ENCODE measurements at regions not wholly inside any gene's neighbourhood (a gene's known extent, or its start where the extent isn't known, plus 50 kb on each side); places are given as distances from the start of the nearest gene placed in this dataset.

DNA sequence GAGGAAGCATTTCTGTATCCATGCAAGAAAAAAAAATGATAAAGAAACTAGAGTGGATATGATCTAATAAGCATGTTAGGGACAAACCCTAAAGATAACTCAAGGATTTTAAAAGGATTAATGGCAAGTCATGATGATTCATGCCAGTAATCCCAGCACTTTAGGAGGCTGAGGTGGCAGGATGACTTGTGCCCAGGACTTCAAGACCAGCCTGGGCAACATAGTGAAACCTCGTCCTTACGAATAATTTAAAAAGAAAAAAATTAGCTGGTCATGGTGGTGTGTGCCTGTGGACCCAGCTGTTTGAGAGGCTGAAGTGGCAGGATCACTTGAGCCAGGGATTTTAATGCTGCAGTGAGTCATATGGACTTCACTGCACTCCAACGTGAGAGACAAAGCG, 145.5 kb upstream of the BLID start:
- no peaks in the 10 kb centered on the region for H3K9me3 ChIP-seq (ENCODE audit: low read depth, low read length)
- no peak overlapping the region for H3K9ac ChIP-seq (ENCODE audit: insufficient read length)
- DNase-seq (ENCODE audit: low read depth, low spot score) = no peak
- no peak overlapping the region for H3K4me3 ChIP-seq
- no peaks in the 10 kb centered on the region for H3K36me3 ChIP-seq (ENCODE audit: insufficient read depth, low read length)
- no peak for TF ChIP-seq FOXP2 (optimal IDR thresholded peaks at IDR 0.05; ENCODE audit: control extremely low read depth, extremely low read length, insufficient read depth)
- no peak for TF ChIP-seq EZH2 (IDR thresholded peaks at IDR 0.05)
- no peak for TF ChIP-seq POLR2AphosphoS5 (IDR thresholded peaks at IDR 0.05; ENCODE audit: borderline replicate concordance, low read depth, low read length)
- no peak overlapping the region for H3K27ac ChIP-seq

DNA sequence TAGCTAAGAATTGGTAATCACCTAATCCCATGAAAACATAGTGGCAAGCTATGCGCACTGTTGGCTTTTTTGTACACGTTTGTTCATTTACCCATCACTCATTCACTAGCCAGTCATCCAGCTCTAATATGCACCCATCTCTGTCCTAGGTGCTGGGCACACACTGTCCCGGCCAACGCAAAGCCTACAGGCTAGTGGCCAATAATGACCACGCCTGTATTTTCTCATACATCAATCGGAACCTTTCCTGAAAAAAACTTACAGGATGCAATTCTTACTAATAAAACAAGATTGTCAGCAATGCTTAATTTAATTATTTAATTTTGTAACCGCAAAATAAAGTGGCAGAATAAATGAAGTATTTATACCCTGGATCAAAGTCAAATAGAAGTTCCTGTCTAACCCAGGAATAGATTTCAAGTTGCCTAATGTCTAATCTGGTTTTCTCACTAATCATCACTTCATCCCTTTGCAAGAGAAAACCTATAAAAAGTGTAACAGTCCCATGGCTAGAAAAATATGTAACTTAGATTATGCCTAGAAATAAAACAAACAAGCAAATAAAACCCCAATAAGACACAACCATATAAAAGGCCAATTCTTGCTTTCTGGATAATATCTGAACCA, 143.3 kb upstream of the BLID start:
- Histone ChIP-seq H3K36me3 (ENCODE audit: insufficient read depth, low read length) (no peaks in the 10 kb centered on the region; the same call in 1 of the 2 replicates), H3K4me3 (no peak overlapping the region), H3K9me3 (ENCODE audit: low read depth, low read length) (no peaks in the 10 kb centered on the region; the same call in 1 of the 2 replicates), H3K9ac (ENCODE audit: insufficient read length) (no peak overlapping the region), H3K27ac (no peak overlapping the region)
- no peak for DNase-seq (ENCODE audit: low read depth, low spot score)
- TF ChIP-seq EZH2 (IDR thresholded peaks at IDR 0.05) (no peak), POLR2AphosphoS5 (IDR thresholded peaks at IDR 0.05; ENCODE audit: borderline replicate concordance, low read depth, low read length) (no peak), FOXP2 (optimal IDR thresholded peaks at IDR 0.05; ENCODE audit: control extremely low read depth, extremely low read length, insufficient read depth) (no peak)

- H3K36me3 ChIP-seq (ENCODE audit: insufficient read depth, low read length) = no peaks in the 10 kb centered on the region; the same call in 1 of the 2 replicates
- H3K4me3 ChIP-seq = no peak overlapping the region
- H3K9ac ChIP-seq (ENCODE audit: insufficient read length) = no peak overlapping the region
- H3K27ac ChIP-seq = no peak overlapping the region
- H3K9me3 ChIP-seq (ENCODE audit: low read depth, low read length) = no peaks in the 10 kb centered on the region; the same call in 1 of the 2 replicates
- no peak for DNase-seq (ENCODE audit: low read depth, low spot score)
- TF ChIP-seq FOXP2 (optimal IDR thresholded peaks at IDR 0.05; ENCODE audit: control extremely low read depth, extremely low read length, insufficient read depth) (no peak), EZH2 (IDR thresholded peaks at IDR 0.05) (no peak), POLR2AphosphoS5 (IDR thresholded peaks at IDR 0.05; ENCODE audit: borderline replicate concordance, low read depth, low read length) (no peak)
Measured at GRCh38 chr11:122258446-122259194, 142.6 kb upstream of the BLID start.

DNA sequence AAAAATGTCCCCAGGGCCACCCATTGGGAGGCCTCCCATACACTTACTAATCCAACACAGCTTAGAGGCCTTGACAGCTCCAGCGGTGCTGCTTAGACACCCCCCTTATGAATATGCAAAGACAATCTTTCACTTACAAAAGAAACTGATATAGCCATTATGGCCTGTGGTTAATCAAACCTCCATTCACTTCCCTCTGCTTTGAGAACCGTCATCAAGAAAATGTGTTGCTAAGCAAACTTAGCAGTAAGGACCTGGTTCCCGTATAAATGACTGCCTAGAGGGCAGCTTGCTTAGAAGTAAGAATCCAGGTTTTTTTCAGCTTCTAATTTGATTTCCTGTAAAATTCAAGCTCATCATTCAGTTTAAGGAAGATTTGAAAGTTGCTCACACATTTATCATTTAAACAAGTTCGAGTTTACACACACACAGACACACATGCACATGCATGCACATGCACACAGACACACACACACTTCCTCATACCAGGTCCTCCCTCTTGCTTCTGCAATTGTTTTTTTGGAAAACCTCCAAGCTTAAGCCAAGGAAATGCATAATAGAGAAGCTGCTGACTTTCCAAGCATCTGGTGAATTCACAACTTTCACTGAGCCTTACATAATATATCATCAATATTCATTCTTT, 137.7 kb upstream of the BLID start:
- Histone ChIP-seq H3K27ac (peak overlapping the region; percentile 95), H3K9ac (ENCODE audit: insufficient read length) (no peak overlapping the region), H3K9me3 (ENCODE audit: low read depth, low read length) (no peaks in the 10 kb centered on the region; the same call in 1 of the 2 replicates), H3K36me3 (ENCODE audit: insufficient read depth, low read length) (no peaks in the 10 kb centered on the region; the same call in 1 of the 2 replicates), H3K4me3 (peak overlapping the region; percentile 51)
- TF ChIP-seq EZH2 (IDR thresholded peaks at IDR 0.05) (no peak), POLR2AphosphoS5 (IDR thresholded peaks at IDR 0.05; ENCODE audit: borderline replicate concordance, low read depth, low read length) (peak; percentile 40; the same call in 1 of the 2 replicates)
- DNase-seq (ENCODE audit: low read depth, low spot score) = peak; percentile 95

GRCh38 chr11:122248939-122249338, 132.9 kb upstream of the BLID start:
- Histone ChIP-seq H3K9ac (ENCODE audit: insufficient read length) (no peak overlapping the region), H3K9me3 (ENCODE audit: low read depth, low read length) (no peaks in the 10 kb centered on the region), H3K27ac (no peak overlapping the region), H3K4me3 (no peak overlapping the region), H3K36me3 (ENCODE audit: insufficient read depth, low read length) (no peaks in the 10 kb centered on the region)
- TF ChIP-seq POLR2AphosphoS5 (IDR thresholded peaks at IDR 0.05; ENCODE audit: borderline replicate concordance, low read depth, low read length) (no peak), FOXP2 (optimal IDR thresholded peaks at IDR 0.05; ENCODE audit: control extremely low read depth, extremely low read length, insufficient read depth) (no peak), EZH2 (IDR thresholded peaks at IDR 0.05) (no peak)
- no peak for DNase-seq (ENCODE audit: low read depth, low spot score)

DNA sequence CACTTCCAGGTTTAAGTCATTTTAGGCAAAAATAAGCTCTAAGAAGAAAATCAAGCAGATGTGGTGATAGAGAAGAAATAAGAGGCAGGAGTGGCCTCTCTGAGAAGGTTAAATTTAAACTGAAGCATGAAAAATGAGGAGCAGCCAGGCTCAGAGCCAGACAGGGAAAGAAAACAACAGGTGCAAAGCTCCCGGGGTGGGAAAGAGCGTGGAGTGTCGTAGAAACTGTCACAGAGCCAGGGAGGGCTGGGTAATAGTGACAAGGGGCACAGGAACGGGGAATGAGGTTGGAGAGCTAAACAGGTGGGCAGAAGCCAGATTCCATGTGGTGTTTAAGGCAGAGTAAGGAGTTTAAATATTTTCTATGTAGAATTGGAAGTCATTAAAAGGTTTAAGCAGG, 132.1 kb upstream of the BLID start:
- no peak overlapping the region for H3K4me3 ChIP-seq
- no peak overlapping the region for H3K9ac ChIP-seq (ENCODE audit: insufficient read length)
- H3K36me3 ChIP-seq (ENCODE audit: insufficient read depth, low read length) = no peaks in the 10 kb centered on the region
- H3K9me3 ChIP-seq (ENCODE audit: low read depth, low read length) = no peaks in the 10 kb centered on the region
- H3K27ac ChIP-seq = no peak overlapping the region
- TF ChIP-seq POLR2AphosphoS5 (IDR thresholded peaks at IDR 0.05; ENCODE audit: borderline replicate concordance, low read depth, low read length) = no peak
- no peak for TF ChIP-seq FOXP2 (optimal IDR thresholded peaks at IDR 0.05; ENCODE audit: control extremely low read depth, extremely low read length, insufficient read depth)
- no peak for DNase-seq (ENCODE audit: low read depth, low spot score)

- H3K9me3 ChIP-seq (ENCODE audit: low read depth, low read length) = no peaks in the 10 kb centered on the region
- H3K36me3 ChIP-seq (ENCODE audit: insufficient read depth, low read length) = no peaks in the 10 kb centered on the region
- DNase-seq (ENCODE audit: low read depth, low spot score) = no peak
- TF ChIP-seq EZH2 (IDR thresholded peaks at IDR 0.05) (no peak), FOXP2 (optimal IDR thresholded peaks at IDR 0.05; ENCODE audit: control extremely low read depth, extremely low read length, insufficient read depth) (no peak), POLR2AphosphoS5 (IDR thresholded peaks at IDR 0.05; ENCODE audit: borderline replicate concordance, low read depth, low read length) (no peak)
- no peak overlapping the region for H3K4me3 ChIP-seq
- no peak overlapping the region for H3K9ac ChIP-seq (ENCODE audit: insufficient read length)
- H3K27ac ChIP-seq = no peak overlapping the region
Measured at GRCh38 chr11:122246874-122247273, 130.9 kb upstream of the BLID start.

GRCh38 chr11:122242731-122243130, 126.7 kb upstream of the BLID start:
- no peak for TF ChIP-seq POLR2AphosphoS5 (IDR thresholded peaks at IDR 0.05; ENCODE audit: borderline replicate concordance, low read depth, low read length)
- TF ChIP-seq EZH2 (IDR thresholded peaks at IDR 0.05) = no peak
- no peak for TF ChIP-seq FOXP2 (optimal IDR thresholded peaks at IDR 0.05; ENCODE audit: control extremely low read depth, extremely low read length, insufficient read depth)
- Histone ChIP-seq H3K27ac (no peak overlapping the region), H3K4me3 (no peak overlapping the region), H3K9me3 (ENCODE audit: low read depth, low read length) (no peaks in the 10 kb centered on the region), H3K9ac (ENCODE audit: insufficient read length) (no peak overlapping the region), H3K36me3 (ENCODE audit: insufficient read depth, low read length) (no peaks in the 10 kb centered on the region)
- no peak for DNase-seq (ENCODE audit: low read depth, low spot score)

Data from SK-N-MC (cell line).